ENCODE measurements at regions not wholly inside any gene's neighbourhood (a gene's known extent, or its start where the extent isn't known, plus 50 kb on each side); places are given as distances from the start of the nearest gene placed in this dataset.

DNA sequence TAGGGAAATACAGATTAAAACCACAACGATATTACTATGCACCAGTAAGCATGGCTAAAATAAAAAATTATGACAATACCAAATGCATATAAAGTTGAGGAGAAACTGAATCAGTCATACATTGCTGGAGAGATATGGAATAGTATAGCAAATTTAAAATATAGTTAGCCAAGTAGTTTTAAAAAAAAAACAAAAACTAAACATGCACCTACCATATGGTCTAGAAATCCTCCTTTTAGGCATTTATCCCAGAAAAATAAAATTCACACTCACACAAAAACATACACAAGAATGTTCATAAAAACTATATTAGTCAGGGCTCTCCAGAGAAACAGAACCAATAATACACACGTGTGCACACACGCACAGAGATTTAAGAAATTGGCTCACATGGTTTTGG, 175.8 kb downstream of the IPMK start:
- TF ChIP-seq CTCF (conservative IDR thresholded peaks at IDR 0.05) (no peak), ZFX (IDR thresholded peaks at IDR 0.05) (no peak)
